Left kidney (tissue), 1 donor: ENCODE measurements at regions not wholly inside any gene's neighbourhood (a gene's known extent, or its start where the extent isn't known, plus 50 kb on each side); places are given as distances from the start of the nearest gene placed in this dataset.

ENCODE experiments used
- DNase-seq: peaks from one replicate; pipeline ENCODE4 v3.0.0-alpha.2; 2013

DNA sequence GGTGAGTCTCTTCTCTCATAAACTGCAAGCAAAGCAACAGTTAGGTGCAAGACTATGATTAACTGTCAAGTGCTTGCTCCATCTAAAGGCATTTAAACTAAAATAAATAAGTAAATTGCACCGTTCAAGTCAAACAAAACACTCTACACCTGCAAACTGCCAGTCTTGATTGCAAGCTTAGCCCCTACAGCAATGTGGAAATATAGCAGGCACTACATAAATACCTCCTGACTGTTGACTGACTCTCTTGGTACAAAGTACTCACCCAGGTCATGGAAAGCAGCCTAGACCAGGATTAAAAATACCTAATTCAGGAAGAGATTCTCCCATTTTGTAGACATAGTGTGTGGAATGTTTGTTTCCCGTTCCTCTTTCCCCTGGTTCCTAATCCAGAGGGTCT is 176.6 kb upstream of the KLHL29 start:
- no peak for DNase-seq

DNA sequence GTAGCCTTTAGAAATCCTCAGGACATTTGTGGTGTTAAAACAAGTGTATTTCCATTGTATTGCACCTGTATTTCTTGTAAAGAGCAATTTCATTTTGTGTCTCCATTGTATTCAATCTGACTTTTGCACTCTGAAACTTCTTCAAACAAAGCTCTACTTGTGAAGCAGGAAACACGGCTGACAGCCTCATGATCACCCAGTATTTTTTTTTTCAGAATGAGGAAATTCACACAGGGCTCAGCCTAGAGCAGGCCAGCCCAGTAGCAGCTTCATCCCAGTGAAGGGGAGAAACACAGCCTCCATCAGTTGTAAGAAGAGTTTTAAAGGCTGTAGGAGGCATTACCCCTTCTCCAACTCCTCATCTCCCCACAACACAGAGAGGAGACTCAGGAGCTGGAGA is 175.9 kb upstream of the KLHL29 start:
- DNase-seq = no peak

DNA sequence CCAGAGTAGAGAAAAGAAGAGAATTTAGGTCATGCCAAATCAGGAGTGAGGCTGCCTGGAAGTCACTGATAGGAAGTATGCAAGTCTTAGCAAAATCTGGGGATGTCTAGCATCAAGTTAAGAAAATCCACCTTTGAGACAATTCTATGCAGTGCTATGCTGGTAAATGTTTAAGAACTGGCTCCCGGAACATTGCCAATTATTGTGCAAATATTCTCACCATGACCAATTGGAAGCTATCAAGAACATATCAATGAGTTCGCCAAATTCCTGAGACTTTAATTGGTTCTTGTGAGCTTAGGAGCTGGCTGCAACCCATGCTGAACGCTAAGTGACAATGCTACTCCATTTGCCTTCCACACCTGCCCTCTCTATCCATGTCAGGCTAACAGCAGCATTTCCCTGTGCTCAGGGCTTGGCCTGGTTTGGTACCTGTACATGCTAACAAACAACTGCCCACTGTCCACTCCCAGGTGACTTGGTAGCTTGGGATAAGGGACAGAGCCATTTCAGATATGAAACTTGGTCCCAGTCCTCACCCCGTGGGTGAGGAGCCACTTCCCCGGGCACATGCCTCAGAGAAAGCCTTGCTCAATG is 172.9 kb upstream of the KLHL29 start:
- no peak for DNase-seq

DNA sequence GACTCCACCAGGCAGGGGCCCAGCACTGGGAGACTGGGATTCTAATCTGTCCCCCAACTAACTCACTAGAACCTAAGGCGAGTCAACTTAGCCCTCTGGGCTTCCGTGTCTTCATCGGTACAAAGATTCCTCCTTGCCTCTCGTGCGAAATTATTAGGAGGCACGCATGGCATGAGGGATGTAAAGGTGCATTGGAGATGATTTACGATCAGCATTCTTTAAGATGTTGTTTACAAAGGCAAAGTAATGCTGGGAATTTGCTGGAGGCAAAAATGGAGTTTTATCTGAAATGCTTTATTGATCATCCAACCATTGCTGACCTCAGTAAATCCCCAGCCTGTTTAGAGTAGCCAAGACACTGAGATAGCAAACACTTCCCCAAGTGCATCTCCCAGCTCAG is 171.8 kb upstream of the KLHL29 start:
- DNase-seq = no peak

DNA sequence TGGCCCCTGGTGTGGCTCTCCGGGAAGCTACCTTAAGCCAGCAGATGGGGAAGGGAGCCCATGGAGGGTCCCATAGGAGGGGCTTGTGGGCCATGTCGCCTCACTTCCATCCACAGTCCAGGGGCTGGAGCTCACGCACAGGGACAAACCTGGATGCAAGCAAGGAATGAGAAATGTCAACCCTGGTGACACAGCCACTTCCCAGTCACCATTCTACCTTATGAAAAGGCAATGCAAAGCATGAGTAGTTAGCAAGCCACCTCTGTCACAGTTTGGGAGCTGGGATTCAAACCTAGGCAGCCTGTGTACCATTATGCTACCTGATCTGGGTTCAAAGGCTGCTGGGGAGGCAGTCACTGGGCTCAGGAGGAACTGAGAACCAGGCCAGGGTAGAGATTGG is 170.0 kb upstream of the KLHL29 start:
- no peak for DNase-seq

DNA sequence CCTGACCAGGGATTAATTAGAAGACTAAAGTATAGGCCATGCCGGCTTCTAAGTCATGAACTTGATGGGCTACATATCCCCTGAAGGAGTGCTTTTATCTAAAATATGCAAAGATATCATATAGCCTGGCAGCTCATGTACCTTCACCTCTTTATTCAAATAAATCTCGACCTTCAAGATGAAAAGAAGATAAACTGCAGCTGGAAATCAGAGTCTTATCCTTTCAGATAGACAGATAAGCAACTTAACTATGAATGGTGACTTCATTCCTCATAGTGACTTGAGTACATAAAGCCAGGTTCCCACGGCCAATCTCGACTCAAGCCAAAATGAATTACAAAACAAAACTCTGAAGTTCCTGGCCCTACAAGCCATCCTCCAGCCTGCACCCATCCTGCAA is 165.3 kb upstream of the KLHL29 start:
- no peak for DNase-seq

DNA sequence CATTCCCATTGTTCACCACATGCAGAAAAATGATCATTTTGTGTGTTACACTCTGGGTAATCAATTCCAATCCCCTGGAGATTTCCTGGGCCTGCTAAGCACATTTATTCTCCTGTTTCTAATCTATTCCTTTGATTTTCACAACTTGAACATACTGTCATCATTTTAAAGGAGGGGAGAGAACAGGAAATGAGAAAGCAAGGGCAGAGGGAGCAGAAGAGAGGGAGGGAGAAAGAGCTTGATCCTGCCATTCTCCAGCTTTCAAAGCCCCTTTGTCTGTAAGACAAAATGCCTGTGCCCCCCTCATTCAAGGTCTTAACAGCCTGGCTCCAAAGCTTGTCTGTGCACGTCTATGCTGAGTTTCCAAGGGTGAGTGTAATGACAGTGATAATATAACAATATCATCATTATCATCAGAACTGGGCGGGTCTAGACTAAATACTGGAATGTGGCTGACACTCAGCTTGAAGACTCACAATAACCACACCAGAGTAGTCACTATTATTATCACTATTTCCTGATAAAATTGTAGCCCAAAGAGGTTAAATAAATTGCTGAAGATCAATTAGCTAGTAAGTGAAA is 164.4 kb upstream of the KLHL29 start:
- DNase-seq = no peak

DNA sequence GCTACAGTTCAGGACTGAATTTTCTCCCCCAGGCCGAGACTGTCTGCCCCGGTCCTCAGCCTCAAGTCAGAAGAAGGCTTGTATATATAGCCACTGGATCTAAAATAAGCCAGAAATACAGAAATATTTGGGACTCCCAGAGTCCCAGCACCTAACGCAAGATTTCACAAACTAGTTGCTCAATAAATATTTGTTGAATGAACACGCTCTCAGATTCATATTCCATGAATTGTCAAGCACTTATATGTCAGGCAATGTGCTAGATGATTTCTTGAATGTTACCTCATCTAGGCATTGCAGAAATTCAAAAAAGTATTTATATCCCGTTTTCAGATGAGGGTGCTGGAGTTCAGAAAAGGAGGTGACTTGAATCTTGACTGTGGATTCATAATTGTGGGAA is 163.7 kb upstream of the KLHL29 start:
- no peak for DNase-seq

DNA sequence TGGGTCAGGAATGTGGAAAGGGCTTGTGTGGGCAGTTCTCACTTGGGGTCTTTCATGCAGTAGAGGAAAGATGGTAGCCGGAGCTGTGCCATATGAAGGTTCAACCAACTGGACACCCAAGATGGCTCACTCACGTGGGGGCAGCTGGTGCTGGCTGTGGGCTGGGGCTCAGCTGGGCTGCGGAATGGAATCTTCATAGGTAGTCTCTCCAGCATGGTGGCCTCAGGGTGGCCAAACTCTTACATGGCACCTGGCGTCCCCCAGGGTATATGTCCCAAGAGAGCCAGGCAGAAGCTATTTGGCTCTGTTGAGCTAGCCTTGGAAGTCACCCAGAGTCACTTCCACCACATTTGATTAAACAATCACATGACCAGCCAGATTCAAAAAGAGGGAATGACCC is 163.1 kb upstream of the KLHL29 start:
- no peak for DNase-seq

DNA sequence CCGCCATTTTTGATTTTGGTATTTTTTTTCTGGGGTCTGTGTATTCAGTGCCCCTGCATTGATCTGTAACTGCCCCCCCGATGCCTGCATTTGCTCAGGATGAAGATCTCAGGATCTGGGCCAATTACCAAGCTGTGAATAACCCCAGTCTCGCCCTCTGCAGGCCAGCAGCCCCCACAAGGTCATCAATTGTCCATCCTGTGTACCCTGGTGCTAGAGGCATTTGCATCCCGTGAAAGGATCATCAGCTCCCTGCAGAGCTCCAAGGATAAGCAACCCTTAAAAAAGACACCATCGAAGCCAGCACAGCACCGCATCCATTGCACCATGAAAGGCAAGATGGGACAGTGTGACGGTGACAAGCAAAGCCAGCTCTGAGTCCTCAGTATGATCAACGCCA is 154.1 kb upstream of the KLHL29 start:
- no peak for DNase-seq

DNA sequence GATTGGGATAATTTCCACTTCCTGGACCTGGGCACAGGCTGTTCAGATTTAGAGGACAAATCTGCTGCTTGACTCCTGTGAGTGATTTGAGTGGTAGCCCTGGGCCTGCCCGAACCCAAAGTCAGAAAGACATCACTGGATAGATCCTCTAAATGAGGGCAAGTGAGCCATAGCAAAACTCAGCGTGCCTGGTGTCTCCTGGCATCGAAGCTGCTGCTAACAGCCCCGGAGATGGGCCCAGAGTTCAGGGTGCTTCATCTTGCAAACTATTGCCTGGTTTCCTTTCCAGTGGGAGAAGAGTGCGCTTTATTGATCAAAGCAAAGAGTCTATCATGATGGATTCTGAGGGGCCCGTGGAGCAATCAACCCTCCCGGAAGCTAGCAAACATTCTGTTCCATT is 153.1 kb upstream of the KLHL29 start:
- DNase-seq = no peak

DNA sequence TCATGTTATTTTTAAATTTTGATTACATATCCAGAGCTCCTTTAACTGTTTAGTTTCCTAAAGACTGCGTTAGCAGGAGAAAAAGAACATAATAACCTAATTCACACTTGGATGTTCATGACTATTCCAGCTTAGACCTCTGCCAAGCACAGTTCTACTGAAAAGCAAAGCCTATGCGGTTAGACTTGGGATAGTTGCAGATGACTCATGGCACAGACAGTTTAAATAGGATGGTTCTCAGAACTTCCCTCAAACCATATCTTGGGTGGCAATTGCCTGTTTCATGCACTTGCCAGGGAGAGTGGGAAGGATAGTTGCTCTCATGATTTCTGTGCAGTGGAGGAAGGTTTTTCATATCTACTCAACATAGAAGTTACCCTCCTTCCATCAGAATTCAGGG is 149.7 kb upstream of the KLHL29 start:
- DNase-seq = no peak

DNA sequence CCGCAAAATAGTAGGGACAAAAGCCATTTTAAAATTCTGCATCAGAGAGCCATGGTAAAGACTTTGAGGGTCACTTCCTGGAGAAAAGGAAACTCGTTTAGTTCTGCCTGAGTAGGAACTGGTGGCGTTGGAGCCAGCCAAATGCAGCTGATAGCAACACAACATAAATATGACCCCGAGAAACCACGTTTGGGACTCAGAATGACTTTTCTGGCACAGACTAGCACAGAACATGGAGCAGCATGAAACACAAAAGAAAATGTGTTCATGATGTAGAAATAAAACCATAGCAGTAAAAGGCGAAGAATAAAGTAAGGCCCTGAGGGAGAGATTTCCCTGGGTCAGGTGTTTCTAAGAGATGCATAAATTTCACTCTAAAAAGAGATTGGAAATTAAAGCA is 149.2 kb upstream of the KLHL29 start:
- DNase-seq = no peak

DNA sequence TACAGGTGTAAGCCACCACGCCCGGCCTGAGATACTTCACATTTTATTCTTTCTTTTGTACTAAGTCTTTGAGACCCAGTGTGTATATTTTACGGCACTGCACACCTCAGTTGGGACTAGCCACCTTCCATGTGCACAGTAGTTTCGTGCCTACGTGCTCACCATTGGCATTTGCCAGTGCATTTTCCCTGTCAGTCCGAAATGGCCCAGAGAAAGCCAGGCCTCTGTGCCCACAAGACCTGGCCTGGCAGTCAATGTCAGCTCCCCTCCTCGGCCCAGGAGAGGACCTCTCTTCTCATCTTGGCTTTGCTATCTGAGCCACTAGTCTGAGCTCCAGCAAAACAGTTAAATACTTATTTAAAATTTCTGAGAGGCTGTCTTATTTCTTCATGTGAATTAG is 147.8 kb upstream of the KLHL29 start:
- no peak for DNase-seq

DNA sequence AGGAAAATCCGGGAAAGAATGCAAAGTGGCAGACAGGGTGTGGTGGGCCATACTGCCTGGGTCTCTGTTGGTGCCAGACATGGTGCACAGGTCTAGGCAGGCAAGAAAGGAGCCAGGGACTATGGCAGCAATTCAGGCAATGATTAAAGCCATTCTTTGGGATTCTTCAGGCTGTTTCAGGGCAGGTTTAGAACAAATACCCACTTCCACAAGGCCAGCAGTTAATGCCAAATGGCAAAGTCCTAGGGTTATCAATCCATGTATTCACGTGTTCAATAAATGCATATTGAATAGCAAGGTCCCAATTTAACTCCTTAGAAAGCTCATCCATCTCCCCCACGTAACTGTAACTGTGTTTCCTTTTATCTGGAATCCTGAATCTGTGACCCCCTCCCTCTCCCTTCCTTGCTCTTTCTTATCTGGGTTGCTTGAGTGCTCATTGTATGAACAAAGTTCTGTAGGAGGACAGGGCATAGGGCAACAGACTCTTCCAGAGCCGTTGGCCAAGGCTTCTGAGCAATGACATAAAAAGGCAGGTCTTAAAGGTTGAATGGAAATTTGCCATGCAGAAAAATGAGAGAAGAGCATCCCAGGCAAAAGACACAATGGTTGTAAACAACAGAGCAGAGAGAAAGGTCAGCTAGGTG is 146.8 kb upstream of the KLHL29 start:
- no peak for DNase-seq

DNA sequence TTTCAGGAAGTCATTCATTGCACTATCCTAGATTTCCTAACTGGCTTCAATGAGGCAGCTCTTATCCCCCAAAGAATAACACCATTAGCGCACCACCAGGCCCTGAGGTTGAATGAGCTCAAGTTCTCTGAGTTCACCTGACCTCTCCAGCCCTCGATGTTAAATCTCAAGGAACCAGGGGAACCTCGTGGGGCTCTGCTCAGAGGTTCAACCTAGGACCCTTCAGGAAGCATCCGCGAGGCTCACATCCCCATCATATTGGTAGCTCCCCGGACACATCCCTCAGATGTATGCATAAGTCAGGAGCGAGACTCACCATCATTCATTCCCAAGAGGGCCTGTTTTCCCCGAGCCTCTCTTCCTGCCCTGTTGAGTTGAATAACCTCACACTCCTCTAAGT is 145.6 kb upstream of the KLHL29 start:
- DNase-seq = no peak

DNA sequence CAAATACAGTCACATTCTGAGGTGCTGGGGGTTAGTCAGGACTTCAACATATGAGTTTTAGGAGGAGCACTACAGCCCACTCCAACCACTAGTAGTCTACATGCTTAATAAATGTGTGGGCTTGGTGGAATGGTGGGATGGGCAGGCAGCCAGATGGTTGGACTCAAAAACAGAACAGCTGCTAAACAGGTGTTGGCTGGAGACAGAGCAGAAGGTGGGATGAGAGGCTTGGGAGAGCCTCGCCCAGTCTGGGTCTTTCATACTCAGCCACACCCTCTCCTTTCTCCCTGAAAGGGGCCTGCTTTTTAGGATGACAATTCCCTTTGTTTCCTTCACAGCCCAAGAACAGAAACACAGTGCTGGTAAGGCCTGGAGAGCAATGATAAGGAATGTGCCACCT is 143.9 kb upstream of the KLHL29 start:
- DNase-seq = no peak

DNA sequence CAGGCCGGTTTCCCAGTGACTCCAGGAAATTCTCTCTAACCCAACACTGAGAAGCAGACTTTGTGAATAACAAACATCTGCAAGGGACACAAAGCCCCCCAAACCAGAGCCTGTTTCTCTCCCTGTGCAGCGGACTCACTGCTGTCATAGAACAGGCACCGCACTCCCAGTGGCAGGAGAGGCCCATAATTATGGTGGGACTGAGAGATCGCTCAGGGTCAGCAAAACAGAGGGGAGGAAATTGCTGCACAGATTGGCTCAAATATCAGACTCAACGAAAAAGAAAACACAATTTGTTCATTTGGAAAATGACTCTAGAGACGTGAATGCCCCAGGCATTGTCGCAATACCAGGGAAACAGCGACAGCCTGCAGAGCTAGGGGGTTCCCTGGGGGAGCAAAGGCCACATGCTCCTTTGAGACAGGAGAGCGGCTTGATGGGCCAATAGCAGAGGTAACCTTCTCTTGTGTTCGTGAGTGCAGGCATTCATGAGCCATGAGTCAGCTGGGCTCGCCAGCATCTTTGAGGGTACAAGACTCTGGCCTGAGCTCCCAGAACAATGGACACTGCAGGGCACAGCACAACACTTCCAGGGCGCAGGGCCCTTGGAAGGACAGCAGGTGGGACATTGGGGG is 143.3 kb upstream of the KLHL29 start:
- DNase-seq = no peak

DNA sequence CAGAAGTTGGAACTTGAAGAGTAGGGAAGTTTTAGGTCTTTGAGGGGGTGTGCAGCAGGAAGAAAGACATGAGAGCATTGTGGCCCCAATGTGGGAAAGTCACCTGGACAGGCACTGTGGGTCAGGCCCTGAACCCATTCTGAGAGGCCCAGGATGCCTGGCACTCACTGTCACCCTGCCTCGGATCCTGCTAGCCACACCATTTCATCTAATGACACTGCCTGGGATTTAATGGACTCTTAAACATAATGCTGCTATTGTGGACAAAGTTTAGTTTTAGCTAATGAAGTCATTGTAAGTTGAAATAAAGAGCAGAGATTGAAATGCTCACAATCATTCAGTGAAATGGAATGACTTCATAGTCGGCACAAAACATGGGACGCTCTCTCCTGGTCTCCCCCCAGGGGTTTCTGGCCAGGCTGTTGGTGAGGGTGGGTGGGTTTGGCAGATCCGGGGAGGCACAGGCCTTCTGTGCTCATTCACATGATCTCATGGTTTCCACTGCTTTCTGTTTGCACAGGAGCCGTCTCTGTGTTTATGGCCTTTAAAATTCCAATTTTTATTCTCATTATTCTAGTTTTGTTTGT is 141.8 kb upstream of the KLHL29 start:
- DNase-seq = no peak

DNA sequence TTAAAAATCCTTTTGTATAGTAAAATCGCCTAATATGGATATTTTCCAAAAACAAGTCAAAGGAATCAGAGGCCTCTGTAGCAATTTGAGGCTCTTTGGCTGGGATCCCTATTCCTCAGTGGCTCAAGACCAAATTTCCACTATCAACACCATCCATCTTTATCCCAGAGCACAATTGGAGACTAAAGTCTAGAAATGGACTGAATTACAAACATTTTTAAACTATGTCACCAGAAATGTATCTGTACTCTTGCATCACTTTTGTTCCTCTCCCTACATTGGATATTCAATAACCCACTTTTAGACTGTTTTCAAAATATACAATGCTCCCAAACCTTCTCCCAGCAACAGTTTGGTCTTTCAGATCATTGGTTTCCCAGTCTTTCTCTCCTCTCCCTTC is 140.4 kb upstream of the KLHL29 start:
- DNase-seq = no peak

DNA sequence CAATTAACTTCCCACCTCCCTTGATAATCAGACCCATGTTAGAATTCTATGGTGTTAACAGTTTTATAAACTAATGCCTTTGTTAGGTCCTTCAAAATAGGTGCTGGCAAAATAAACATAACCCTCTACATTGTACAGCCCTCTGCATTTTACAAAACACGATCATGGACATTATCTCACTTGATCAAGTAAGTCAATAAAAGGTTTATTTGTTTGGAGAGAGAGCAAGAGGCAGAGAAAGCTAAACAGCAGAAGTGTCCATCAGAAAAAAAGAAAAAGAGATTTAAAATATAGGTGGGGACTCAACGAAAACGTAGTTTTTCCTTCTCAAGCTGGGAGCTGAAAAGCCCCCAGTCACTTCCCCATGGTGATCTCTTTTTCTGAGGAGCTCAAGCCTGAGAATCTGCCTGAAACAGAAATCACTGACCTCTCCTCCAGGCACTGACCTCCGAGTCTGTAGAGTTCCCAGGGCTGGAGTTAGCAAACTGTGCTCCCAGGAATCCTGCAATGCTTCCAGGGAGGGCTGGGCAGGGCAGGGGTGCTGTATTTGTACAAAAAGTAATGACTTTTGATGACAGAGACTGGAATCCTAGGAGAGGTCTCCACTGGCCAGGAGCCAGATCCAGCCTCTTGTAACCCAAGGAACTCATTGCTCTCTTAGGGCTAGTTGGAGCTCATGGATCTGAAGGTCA is 137.8 kb upstream of the KLHL29 start:
- no peak for DNase-seq

DNA sequence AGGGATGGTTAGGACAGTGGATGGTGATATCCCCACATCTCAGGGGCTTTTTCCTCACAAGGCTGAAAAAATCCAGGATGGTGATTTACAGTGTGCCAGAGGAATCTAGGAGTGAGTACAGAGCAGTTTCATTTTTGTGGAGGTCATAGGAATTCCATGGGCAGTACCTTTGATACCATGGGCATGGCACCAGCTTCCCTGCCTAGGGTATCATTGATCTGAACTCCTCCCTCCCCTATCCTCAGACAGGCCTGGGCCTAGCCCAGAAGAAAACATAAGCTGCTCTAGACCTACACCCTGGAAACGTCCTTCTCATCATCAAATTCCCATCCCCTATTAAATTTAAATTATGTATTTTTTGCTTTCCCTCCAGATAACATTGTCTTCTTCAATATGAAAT is 136.3 kb upstream of the KLHL29 start:
- DNase-seq = no peak

DNA sequence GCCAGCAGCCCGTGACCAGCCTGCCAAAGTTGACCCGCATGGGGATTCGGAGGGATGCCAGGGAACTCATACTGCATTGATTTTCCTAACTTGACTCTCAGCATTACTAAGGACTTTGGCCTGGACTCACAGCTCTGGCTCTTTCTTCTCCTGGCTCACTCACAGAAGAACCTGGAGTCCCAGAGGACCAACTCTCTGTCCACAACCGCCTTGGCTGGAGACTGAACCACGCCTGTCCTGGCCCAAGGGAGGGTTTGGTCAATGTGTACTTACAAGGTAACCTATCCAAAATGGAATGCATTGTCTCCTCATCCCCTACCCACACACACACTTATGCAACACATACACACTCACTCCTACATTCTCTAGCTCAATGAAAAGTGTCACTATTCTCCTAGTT is 135.6 kb upstream of the KLHL29 start:
- no peak for DNase-seq
